B cell (primary cell): ENCODE measurements at regions not wholly inside any gene's neighbourhood (a gene's known extent, or its start where the extent isn't known, plus 50 kb on each side); places are given as distances from the start of the nearest gene placed in this dataset.

Experiments used
- ATAC-seq: fragments of 200-7000 bp; cut with Tn5 transposase; one replicate; pipeline ENCODE4 v1.10.0; 2021; ENCODE audit warnings: low read depth, mild to moderate bottlenecking, moderate number of reproducible peaks, moderate library complexity
- CTCF ChIA-PET: fragments of 350-600 bp; sonication (Branson Sonifier 250); formaldehyde crosslinking; loops from one replicate; lab custom pipeline; 2021; ENCODE audit warnings: antibody characterized with exemption, inconsistent platforms; lab: Charles Lee
- POLR2A ChIA-PET: fragments of 350-600 bp; sonication (Branson Sonifier 250); formaldehyde crosslinking; loops from one replicate; lab custom pipeline; 2021; ENCODE audit warnings: antibody characterized with exemption; lab: Charles Lee
- DNase-seq: peaks from one replicate; pipeline ENCODE4 v3.0.0; 2013
- H2AFZ ChIP-seq: 2 replicates; pipeline ENCODE4 v1.6.1; 2012; ENCODE audit warnings: mild to moderate bottlenecking, low read depth, low read length; ENCODE audit not compliant: insufficient read depth, poor library complexity, severe bottlenecking
- H3K27ac ChIP-seq, 2 donors: 1 replicate in 1 of 2; 2 replicates in 1 of 2; pipeline ENCODE4 v1.5.1; 2012 to 2013; ENCODE audit warnings: low read length in 2 of 2, mild to moderate bottlenecking in 2 of 2, moderate library complexity in 1 of 2
- H3K27me3 ChIP-seq, 4 experiments: fragments of 200-600 bp in 1 of 4; sonication (generic) in 1 of 4; replicated peaks in 1 of 4; 1 replicate in 2 of 4; 2 replicates in 2 of 4; pipeline versions ENCODE4 v1.6.1 to v1.7.0; 2013 to 2016; ENCODE audit warnings: low read length in 3 of 4, mild to moderate bottlenecking in 2 of 4, mixed read lengths in 1 of 4, moderate library complexity in 1 of 4; ENCODE audit not compliant: insufficient read depth in 4 of 4, control insufficient read depth in 3 of 4; ENCODE audit errors: control extremely low read depth in 1 of 4
- H3K36me3 ChIP-seq, 2 experiments: replicated peaks in 1 of 2; 1 replicate in 1 of 2; 2 replicates in 1 of 2; pipeline versions ENCODE4 v1.6.1 to v1.7.1; 2013; ENCODE audit warnings: low read length in 1 of 2; ENCODE audit not compliant: insufficient read depth in 2 of 2, control insufficient read depth in 1 of 2; ENCODE audit errors: control extremely low read depth in 1 of 2, extremely low read depth in 1 of 2
- H3K4me1 ChIP-seq, 2 donors: fragments of 200-600 bp in 1 of 2; sonication (generic) in 1 of 2; 1 replicate in 1 of 2; 2 replicates in 1 of 2; pipeline versions ENCODE4 v1.5.1 to v1.6.1; 2013 to 2017; ENCODE audit warnings: low read length in 2 of 2; ENCODE audit not compliant: control insufficient read depth in 2 of 2, insufficient read depth in 2 of 2
- H3K4me2 ChIP-seq: replicated peaks from 2 replicates; pipeline ENCODE3; 2012; ENCODE audit warnings: mild to moderate bottlenecking, low read depth, low read length; ENCODE audit not compliant: poor library complexity, severe bottlenecking
- H3K4me3 ChIP-seq, 5 experiments: fragments of 200-600 bp in 1 of 5; sonication (generic) in 1 of 5; 1 replicate in 3 of 5; 2 replicates in 2 of 5; pipeline versions ENCODE4 v1.5.1 to v1.7.0; 2011 to 2016; ENCODE audit warnings: low read length in 4 of 5, mild to moderate bottlenecking in 4 of 5, low read depth in 2 of 5, control low read depth in 1 of 5, moderate library complexity in 1 of 5; ENCODE audit not compliant: insufficient read depth in 1 of 5; ENCODE audit errors: control extremely low read depth in 1 of 5, extremely low read depth in 1 of 5
- H3K79me2 ChIP-seq: fragments of 200-600 bp; sonication (generic); one replicate; pipeline ENCODE4 v1.6.0; 2016; ENCODE audit warnings: low read length; ENCODE audit not compliant: control insufficient read depth, insufficient read depth
- H3K9ac ChIP-seq: fragments of 200-600 bp; sonication (generic); 2 replicates; pipeline ENCODE4 v1.6.1; 2017; ENCODE audit warnings: mild to moderate bottlenecking, low read length, moderate library complexity
- H3K9me3 ChIP-seq, 3 donors: one replicate each; pipeline versions ENCODE4 v1.6.1 to v1.7.1; 2013; ENCODE audit warnings: low read length in 2 of 3; ENCODE audit not compliant: control insufficient read depth in 2 of 3, insufficient read depth in 1 of 3; ENCODE audit errors: control extremely low read depth in 1 of 3
- H4K20me1 ChIP-seq: 2 replicates; pipeline ENCODE4 v1.6.0; 2012; ENCODE audit warnings: mild to moderate bottlenecking, low read length; ENCODE audit not compliant: insufficient read depth, control insufficient read depth, poor library complexity, severe bottlenecking
- H3K27ac Mint-ChIP-seq: one replicate; pipeline ENCODE4 v1.8.0; 2021; ENCODE audit warnings: mixed read lengths
- H3K27me3 Mint-ChIP-seq: one replicate; pipeline ENCODE4 v1.8.0; 2021; ENCODE audit warnings: mixed read lengths
- H3K4me1 Mint-ChIP-seq: one replicate; pipeline ENCODE4 v1.8.0; 2021; ENCODE audit warnings: mixed read lengths
- H3K4me3 Mint-ChIP-seq: one replicate; pipeline ENCODE4 v1.8.0; 2021; ENCODE audit warnings: mixed read lengths
- H3K9me3 Mint-ChIP-seq: one replicate; pipeline ENCODE4 v1.8.0; 2022; ENCODE audit warnings: mixed read lengths; ENCODE audit not compliant: insufficient read depth
- EZH2 ChIP-seq: IDR thresholded peaks from 2 replicates; pipeline ENCODE4 v1.6.1; 2012; ENCODE audit warnings: borderline replicate concordance, low read depth, mild to moderate bottlenecking, moderate library complexity, low read length; ENCODE audit not compliant: insufficient read depth, poor library complexity, severe bottlenecking
- WGBS: methylation state at CpG from one replicate; pipeline ENCODE4 v1.1.5; 2013; ENCODE audit warnings: missing lambda C conversion rate; ENCODE audit not compliant: insufficient coverage; 5-methylcytosine and 5-hydroxymethylcytosine counted together
- intact Hi-C: fragments of 100-400 bp; cut with micrococcal nuclease; formaldehyde crosslinking; loops from one replicate; pipeline ENCODE4 v1.10.0; 2022
- TF ChIP-seq, protein P1 (sequence below): fragments of 200-600 bp; IDR thresholded peaks from one replicate; pipeline ENCODE4 v1.8.0; 2022; ENCODE audit warnings: antibody characterized with exemption, mild to moderate bottlenecking

DNA sequence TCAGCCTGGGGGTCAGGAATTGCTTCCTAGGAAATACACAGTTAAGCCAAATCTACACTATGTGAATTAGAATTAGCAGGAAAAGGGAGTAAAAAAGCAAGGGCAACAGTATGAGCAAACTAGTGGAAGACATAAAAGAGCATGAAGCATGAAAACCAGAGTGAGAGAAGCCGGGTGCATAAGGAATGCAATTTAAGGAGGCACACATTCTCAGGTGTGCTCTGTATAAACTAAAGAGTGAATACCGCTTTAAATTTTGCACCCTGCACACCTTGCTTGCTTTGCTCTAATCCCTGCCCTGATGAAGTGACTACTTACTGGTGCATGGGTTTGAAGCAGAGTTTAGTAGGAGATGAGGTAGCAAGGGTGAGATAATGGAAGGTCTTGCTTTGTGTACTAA lies 65.7 kb upstream of the EPHA4 start:
- DNase-seq (no peak), ATAC-seq (no peak)
- intact Hi-C loops, result no loop called here
- Histone ChIP-seq H3K9ac (no peak overlapping the region), H4K20me1 (no peaks in the 10 kb centered on the region), H3K9me3 (no peaks in the 10 kb centered on the region), H3K4me3 (no peak overlapping the region), H3K36me3 (no peaks in the 10 kb centered on the region), H2AFZ (no peak overlapping the region), H3K79me2 (no peaks in the 10 kb centered on the region), H3K4me2 (no peak overlapping the region), H3K27ac (no peak overlapping the region), H3K27me3 (no peaks in the 10 kb centered on the region), H3K4me1 (no peaks in the 10 kb centered on the region)
- TF ChIP-seq EZH2, result no peak
- TF ChIP-seq, protein P1, sequence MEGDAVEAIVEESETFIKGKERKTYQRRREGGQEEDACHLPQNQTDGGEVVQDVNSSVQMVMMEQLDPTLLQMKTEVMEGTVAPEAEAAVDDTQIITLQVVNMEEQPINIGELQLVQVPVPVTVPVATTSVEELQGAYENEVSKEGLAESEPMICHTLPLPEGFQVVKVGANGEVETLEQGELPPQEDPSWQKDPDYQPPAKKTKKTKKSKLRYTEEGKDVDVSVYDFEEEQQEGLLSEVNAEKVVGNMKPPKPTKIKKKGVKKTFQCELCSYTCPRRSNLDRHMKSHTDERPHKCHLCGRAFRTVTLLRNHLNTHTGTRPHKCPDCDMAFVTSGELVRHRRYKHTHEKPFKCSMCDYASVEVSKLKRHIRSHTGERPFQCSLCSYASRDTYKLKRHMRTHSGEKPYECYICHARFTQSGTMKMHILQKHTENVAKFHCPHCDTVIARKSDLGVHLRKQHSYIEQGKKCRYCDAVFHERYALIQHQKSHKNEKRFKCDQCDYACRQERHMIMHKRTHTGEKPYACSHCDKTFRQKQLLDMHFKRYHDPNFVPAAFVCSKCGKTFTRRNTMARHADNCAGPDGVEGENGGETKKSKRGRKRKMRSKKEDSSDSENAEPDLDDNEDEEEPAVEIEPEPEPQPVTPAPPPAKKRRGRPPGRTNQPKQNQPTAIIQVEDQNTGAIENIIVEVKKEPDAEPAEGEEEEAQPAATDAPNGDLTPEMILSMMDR, result no peak
- WGBS, result 63% methylated on average over 1 of the region's 2 CpGs
- H3K27me3 Mint-ChIP-seq, result peaks cover 4% of the 10 kb centered on the region
- peaks cover 4% of the 10 kb centered on the region for H3K9me3 Mint-ChIP-seq
- H3K4me3 Mint-ChIP-seq, result no peak overlapping the region
- ChIA-PET CTCF (no interaction called here), POLR2A (no interaction called here)
- H3K4me1 Mint-ChIP-seq, result no peaks in the 10 kb centered on the region
- no peak overlapping the region for H3K27ac Mint-ChIP-seq

DNA sequence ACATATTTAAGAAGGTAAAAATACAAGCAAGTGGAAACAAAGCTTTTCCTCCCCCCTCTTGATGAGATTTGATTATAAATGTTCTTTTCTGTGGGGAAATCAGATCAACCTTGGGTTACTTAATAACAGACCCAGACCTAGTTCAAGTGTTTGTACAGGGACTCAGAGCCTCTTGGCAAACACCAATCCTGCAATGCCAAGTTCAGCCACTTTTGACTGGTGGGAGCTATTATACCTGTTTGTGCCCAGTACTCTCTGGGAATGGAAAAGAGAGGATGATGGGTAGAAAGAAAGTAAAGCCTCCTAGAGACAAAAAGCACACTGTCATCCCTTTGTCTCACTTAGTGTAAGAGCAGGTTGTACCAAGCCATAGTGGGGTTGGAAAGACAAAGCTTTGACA lies 63.8 kb upstream of the EPHA4 start:
- TF ChIP-seq EZH2, result no peak
- TF ChIP-seq, protein P1, result no peak
- intact Hi-C loops, result no loop called here
- ChIA-PET CTCF (no interaction called here), POLR2A (no interaction called here)
- no peak overlapping the region for H3K27ac ChIP-seq
- Mint-ChIP-seq H3K9me3 (no peaks in the 10 kb centered on the region), H3K27me3 (no peaks in the 10 kb centered on the region), H3K4me1 (no peaks in the 10 kb centered on the region), H3K4me3 (no peak overlapping the region), H3K27ac (no peak overlapping the region)
- H3K79me2 ChIP-seq, result no peaks in the 10 kb centered on the region
- H3K4me3 ChIP-seq, result no peak overlapping the region
- H2AFZ ChIP-seq, result no peak overlapping the region
- H3K4me1 ChIP-seq, result no peaks in the 10 kb centered on the region
- H4K20me1 ChIP-seq, result no peaks in the 10 kb centered on the region
- no peak overlapping the region for H3K9ac ChIP-seq
- no peak overlapping the region for H3K4me2 ChIP-seq
- ATAC-seq (no peak), DNase-seq (no peak)
- no peaks in the 10 kb centered on the region for H3K27me3 ChIP-seq
- H3K9me3 ChIP-seq, result no peaks in the 10 kb centered on the region
- no peaks in the 10 kb centered on the region for H3K36me3 ChIP-seq
